SK-N-DZ (cell line): ENCODE measurements at regions not wholly inside any gene's neighbourhood (a gene's known extent, or its start where the extent isn't known, plus 50 kb on each side); places are given as distances from the start of the nearest gene placed in this dataset.
A peak's percentile ranks its signal among the peaks of the same experiment; 100 is the strongest.
"Not testable (repeated sequence)": the region's sequence is repeated elsewhere in the genome, so short reads cannot be mapped to it uniquely, and the experiment has no call there.

Experiments
- DNase-seq: peaks from one replicate; pipeline ENCODE4 v3.0.0-alpha.2; 2015; ENCODE audit warnings: low spot score

GRCh38 chr7:114364151-114364550 lies 50.5 kb upstream of the FOXP2 start:
- DNase-seq = no peak

DNA sequence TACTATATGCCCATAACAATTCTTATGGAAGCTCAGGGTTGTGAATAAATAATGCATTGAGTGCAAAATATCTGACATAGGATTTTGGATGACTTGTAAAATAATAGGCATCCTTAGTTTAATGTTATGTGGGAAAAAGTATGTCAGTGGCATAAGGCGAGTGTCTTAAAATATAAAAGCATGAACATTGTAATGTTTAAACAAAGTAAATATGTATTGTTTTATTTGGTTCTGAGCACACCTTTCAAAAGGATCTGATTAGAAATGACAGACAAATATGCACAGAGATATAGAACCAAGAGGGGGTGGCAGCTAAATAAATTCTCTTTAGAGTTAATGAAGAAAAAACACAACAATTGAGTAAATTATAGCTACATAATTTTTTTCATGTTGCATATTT lies 51.3 kb upstream of the FOXP2 start:
- no peak for DNase-seq

GRCh38 chr7:114358911-114359310 lies 55.7 kb upstream of the FOXP2 start:
- DNase-seq = no peak

DNA sequence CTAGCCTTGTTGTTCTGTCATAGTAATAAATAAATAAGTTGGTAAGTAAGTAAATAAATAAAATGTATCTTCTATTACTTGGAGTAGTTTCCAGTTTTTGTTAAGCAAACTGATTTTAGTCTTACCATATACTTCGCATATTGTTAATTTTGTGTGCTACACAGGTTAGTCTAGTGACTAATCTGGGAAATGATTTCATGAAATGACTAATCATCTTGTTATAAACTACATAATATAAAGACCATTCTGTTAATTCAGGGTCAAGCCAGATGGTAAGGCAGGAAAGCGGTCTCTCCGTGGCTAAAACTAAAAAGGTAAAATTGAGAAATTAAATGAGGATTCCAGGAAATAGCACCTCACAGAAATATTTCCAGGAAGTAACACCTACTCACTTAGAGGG lies 58.5 kb upstream of the FOXP2 start:
- DNase-seq = no peak

- DNase-seq = no peak
Measured at GRCh38 chr7:114354306-114354705, 60.3 kb upstream of the FOXP2 start.

DNA sequence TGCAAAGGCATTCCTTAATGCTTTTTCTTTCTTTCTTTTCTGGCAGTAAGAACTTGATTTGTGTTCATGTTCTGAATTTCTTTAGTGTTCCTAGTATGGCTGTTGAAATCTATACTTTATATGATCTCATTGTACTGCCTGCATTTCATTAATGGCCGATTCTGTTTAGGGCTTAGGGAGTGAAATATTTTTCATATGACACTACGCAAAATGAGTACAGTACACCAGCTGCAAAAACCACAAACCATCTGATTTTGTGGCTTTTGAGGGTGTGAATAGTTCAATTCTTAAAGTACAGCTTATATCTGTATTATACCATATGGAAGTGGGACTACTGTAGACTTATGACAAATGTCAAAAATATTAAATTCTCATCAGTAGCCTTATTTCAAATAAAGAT lies 69.1 kb upstream of the FOXP2 start:
- DNase-seq = no peak

GRCh38 chr7:114343949-114344708 lies 70.5 kb upstream of the FOXP2 start:
- DNase-seq = no peak

DNA sequence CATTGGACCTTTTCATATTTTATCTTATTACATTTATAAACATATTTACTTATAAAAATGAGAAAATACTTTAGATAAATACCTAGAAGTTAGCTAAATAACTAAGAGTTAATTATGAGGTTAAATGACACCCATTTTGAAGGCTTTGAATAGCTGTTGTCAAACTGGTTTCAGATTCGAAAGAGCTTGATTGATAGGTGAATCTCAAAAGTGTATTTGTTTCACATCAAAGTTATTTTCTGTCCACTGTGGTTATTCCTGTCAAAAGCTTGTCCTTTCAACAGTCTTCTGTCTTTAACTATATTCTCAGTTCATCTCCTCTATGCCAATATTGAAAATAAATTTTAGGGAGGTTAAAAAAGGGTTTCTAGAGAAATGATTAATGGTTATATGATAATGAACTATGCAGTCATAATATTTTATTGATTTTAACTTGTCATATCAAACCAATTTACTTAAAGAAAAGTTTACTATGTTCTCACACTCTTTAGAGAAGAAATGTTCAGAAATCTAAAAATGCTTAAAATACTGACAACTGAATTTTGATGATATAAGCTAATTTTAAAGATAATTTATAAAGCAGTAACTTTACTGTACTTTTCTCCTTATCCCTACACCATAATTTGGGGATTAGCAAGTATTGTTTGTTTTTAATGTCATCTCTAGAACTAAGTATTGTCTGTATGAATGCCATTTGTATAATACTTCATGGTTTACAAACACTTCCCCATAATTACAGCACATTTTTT lies 72.0 kb upstream of the FOXP2 start:
- no peak for DNase-seq

- no peak for DNase-seq
Measured at GRCh38 chr7:114341648-114342047, 73.0 kb upstream of the FOXP2 start.

DNA sequence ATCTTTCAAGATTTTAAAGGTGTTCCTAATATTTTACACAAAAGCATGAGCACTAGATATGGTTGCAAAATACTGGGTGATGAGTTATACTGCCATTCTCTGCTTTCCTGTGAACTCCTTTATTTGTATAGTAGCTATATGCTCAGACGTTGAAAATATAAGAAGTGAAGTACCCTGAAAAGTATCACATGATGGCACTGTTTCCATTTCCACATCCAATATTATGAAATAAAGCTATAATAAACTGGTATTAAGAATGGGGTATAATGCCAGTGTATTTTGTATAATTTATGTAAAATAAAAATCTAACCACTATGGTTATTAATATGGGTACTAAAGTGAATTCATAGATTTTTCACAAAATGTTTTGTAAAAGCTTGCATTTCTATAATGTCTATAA lies 79.6 kb upstream of the FOXP2 start:
- DNase-seq = no peak

DNA sequence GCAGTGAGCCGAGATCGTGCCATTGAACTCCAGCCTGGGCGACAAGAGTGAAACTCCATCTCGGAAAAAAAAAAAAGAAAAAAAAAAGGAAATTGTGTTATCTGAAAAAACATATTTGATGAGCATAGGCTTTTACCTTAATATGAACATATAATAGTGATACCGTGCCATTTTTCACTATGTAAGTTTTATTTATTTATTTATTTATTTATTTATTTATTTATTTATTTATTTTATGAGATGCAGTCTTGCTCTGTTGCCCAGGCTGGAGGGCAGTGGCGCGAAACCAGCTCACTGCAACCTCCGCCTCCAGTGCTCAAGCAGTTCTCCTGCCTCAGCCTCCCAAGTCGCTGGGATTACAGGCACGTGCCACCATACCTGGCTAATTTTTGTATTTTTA lies 85.2 kb upstream of the FOXP2 start:
- not testable (repeated sequence) for DNase-seq

DNA sequence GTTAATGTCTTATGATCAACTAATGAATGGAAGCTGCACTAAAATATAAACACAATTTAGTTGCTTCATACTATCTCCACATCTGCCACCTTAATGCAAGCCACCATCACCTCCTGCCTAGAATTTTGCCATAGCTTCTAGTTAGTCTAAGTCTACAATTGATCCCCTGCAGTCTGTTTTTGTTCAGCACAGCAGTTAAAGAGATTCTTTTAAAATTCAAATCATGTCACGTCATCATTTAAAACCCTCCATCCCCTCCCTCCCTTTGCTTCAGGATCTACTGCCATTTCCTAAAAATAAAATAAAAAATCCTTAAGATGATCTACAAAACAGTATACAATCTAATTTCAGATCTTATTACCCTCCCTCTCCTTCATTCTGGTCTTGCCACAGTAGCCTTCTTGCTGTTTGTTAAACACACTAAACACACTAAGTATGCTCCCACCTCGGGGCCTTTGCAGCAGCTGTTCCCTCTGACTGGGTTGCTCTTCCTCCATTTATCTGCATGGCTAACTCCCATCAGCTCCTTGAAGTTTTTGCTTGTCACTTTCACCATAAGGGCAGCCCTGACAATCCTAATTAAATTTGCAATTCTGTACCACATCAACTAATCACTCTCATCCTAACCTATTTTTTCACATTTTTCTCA lies 97.0 kb upstream of the FOXP2 start:
- DNase-seq = no peak

DNA sequence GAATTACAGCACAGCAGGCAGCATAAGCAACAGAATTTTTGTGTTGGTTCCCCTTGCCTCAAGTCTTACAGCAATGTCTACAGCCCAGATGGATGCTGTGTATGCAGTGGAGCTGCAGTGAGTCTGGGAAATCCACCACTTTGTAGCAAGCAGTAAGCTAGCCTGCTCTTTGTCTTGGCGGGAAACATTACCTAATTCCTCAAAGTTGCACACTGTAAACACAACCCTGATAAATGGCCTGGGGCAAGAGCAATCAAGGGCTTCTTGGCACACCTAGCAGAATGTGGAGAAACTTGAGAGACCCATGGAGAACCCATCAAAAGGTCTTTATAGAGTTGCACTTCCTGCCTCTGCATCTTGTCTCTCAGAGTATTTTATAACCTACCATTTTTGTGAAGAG lies 102.0 kb upstream of the FOXP2 start:
- DNase-seq = no peak

DNA sequence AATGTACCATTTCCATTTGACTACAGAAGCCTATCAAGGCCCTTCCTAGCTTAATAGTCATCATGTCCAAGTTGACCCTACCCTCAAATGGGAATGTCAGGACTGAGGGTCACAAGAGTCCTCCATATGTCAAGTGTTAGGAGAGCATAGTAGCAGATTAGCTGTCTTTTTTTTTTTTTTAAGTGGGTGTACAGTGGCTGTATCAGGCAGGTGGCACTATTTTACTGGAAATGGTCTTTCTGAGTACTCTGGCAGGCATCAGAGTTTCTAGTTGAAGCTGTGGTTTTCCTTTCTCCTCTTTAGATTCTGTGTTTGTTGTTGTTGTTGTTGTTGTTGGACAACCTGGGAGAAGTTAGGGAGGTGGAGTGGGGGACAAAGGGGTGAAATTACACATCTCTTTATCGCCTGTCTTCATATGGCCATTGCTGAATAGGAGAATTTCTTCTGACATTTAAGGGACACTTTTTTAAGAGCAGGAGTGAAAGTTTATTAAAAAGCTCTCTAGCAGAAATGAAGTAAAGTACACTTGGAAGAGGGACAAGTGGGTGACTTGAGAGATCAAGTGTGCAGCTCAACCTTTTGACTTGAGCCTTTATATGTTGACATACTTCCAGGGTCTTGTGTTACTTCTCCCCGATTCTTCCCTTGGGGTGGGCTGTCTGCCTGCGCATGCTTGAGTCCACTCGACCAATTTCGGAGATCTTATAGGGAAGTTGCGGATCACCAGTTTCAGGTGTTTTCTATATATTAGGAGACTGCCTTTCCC lies 104.1 kb upstream of the FOXP2 start:
- peak; percentile 2 for DNase-seq

DNA sequence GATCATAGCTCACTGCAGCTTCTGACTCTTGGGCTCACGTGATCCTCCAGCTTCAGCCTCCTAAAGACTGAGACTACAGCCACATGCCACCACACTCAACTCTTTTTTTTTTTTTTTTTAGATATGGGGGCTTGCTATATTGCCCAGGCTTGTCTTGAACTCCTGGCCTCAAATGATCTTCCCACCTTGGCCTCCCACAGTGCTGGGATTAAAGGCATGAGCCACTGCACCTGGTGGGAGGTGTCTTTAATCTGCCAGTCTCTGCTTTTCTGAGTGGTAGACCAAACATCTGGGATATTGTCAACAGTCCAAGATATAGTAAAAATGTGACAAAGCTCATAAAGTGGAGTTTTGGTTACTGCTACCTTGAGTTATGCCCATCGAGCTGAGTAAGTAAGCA lies 104.9 kb upstream of the FOXP2 start:
- no peak for DNase-seq

GRCh38 chr7:114303301-114303700 lies 111.3 kb upstream of the FOXP2 start:
- no peak for DNase-seq

DNA sequence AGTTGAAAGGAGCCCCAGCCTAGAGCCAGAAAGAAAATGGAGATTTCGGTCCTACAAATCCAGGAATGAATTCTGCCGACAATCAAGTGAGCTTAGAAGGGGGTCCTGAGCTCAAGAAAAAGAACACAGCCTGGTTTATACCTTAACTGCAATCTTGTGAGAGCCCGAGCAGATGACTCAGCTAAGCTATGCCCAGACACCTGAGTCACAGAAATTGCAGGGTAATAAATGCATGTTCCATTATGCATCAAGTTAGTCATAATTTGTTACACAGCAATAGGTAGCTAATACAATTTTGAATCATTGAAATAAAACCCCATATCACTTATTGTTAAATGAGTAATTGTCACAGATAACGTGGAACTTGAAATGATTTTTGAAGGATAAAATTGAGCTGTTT lies 111.8 kb upstream of the FOXP2 start:
- DNase-seq = no peak

DNA sequence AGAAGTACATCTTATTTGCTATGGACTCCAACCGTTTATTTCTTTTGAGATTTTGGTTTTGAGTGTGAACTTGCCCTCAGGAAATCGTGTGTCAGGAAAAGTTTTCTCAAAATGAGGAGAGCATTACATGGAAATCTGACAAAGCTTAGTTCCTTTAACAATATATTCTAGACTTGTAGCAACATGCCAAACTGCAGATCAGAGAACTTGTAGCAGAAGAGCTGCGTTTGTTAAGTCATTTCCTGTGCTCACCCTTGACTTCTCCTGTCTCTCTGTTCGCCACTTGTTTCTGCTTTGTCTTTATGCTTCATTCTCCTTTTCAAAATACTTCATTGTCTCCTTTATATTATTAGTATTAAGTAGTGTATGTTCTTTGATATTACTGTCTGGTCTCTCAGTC lies 116.6 kb upstream of the FOXP2 start:
- DNase-seq = no peak

DNA sequence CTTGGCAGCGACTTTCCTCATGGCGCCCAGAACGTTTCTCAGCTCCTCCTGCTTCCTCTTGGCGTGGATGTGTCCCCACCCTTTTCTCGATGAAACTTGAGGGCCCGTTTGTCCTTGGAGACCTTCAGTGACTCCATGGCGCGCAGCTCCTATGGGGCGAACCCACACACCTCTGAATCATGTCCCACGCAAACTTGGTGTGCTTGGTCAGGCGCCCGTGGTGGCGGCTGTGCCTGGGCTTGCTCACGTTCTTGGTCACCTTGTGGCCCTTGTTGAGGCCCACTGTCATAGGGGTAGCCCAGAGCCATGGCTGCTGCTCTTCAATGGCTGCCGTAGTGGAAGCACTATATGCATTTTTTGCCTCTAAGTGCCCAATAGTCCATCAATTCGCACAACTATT lies 117.5 kb upstream of the FOXP2 start:
- no peak for DNase-seq

DNA sequence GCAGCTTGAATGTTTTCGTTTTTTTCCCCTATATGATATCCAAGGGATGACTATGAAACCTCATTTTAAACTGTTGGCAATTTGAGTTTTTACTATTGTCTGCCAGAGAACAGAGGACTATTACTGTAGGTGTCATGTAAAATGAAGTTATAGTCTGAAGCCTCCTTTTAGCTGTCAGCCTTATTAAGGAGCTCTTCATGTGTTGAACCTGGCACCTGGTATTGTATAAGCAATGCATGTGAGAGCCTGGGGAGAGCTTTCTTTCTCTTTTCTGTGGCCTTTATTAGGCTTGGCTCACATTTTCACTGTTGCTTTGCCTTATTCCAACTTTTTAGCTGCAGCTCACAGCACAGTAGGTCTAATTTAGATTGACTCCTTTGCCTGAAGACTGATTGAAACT lies 119.1 kb upstream of the FOXP2 start:
- DNase-seq = no peak

- DNase-seq = no peak
Measured at GRCh38 chr7:114294036-114294435, 120.6 kb upstream of the FOXP2 start.
